Pancreas (tissue), 10 donors: ENCODE measurements at regions not wholly inside any gene's neighbourhood (a gene's known extent, or its start where the extent isn't known, plus 50 kb on each side); places are given as distances from the start of the nearest gene placed in this dataset.

Source experiments
- ATAC-seq, 4 donors: fragments of 200-7000 bp; cut with Tn5 transposase; one replicate each; pipeline versions ENCODE4 v1.8.0 to v1.9.1; 2020; ENCODE audit warnings: mild to moderate bottlenecking in 4 of 4, moderate library complexity in 4 of 4
- DNase-seq, 6 donors: peaks; one replicate each; pipeline ENCODE4 v3.0.0-alpha.2; 2020
- FAIRE-seq: peaks from 2 replicates; lab custom pipeline; 2012; peaks lifted over from hg19 to GRCh38; lab: Jason Lieb, UNC
- H3K27ac ChIP-seq, 4 donors: fragments of 200-600 bp; sonication (generic); 1 replicate in 3 of 4; 2 replicates in 1 of 4; pipeline versions ENCODE4 v1.5.0 to v1.8.0; 2020
- H3K27me3 ChIP-seq, 4 donors: fragments of 200-600 bp; one replicate each; pipeline ENCODE4 v1.8.0; 2021
- H3K36me3 ChIP-seq, 3 donors: fragments of 200-600 bp; sonication (generic) in 1 of 3; one replicate each; pipeline versions ENCODE4 v1.5.0 to v1.8.0; 2020 to 2021
- H3K4me1 ChIP-seq, 3 donors: fragments of 200-600 bp; one replicate each; pipeline ENCODE4 v1.8.0; 2021
- H3K4me3 ChIP-seq, 4 donors: fragments of 200-600 bp; sonication (generic) in 2 of 4; one replicate each; pipeline versions ENCODE4 v1.5.0 to v1.8.0; 2020 to 2021
- H3K9me3 ChIP-seq, 4 donors: fragments of 200-600 bp; one replicate each; pipeline ENCODE4 v1.8.0; 2021
- CTCF ChIP-seq, 4 donors: fragments of 200-600 bp; sonication (generic) in 3 of 4; IDR thresholded peaks; one replicate each; pipeline versions ENCODE4 v1.5.0 to v1.8.0; 2021; ENCODE audit warnings: antibody characterized with exemption in 4 of 4
- whole genome bisulfite sequencing, 2 donors: extraction: QIAGEN DNeasy Blood & Tissue Kit; methylation state at CpG; one replicate each; pipeline ENCODE4 v1.1.7; 2013; 5-methylcytosine and 5-hydroxymethylcytosine counted together
- intact Hi-C, 3 donors: fragments of 100-400 bp; cut with DNase I; formaldehyde crosslinking; loops; one replicate each; pipeline versions ENCODE4 v1.11.1 to v1.14.2; 2022
- donor health status: healthy with polysubstance abuse.
- donor health status: DM: no; HTN: no; CAD: no; lungs with moderate emphysema.
- donor health status: DM: no; HTN: no; CAD: no.
- donor health status: control.
- donor health status: control.
- donor health status: Bipolar disorder and iron deficiency.
- donor health status: DM: yes; HTN: yes; CAD: no.
- donor health status: DM: no; HTN: no; CAD: no.
- donor health status: DM: no; HTN: no; CAD: no.
- donor health status: DM: yes; HTN: yes; CAD: no.

- H3K36me3 ChIP-seq = no peaks in the 10 kb centered on the region
- no peak for ATAC-seq
- 44 to 55% methylated on average over 5 of the region's 5 CpGs for WGBS, 2 donors
- H3K9me3 ChIP-seq = no peaks in the 10 kb centered on the region
- TF ChIP-seq CTCF (IDR thresholded peaks at IDR 0.05) = no peak
- H3K27ac ChIP-seq = no peak overlapping the region
- no peak for FAIRE-seq
- H3K4me1 ChIP-seq = no peaks in the 10 kb centered on the region
- H3K27me3 ChIP-seq = no peaks in the 10 kb centered on the region
- no peak overlapping the region for H3K4me3 ChIP-seq
- intact Hi-C loops = no loop called here
- DNase-seq = no peak
Measured at GRCh38 chr5:10832987-10833386, 72.0 kb upstream of the DAP start.

- TF ChIP-seq CTCF (IDR thresholded peaks at IDR 0.05) = no peak
- Histone ChIP-seq H3K27me3 (no peaks in the 10 kb centered on the region), H3K4me1 (no peaks in the 10 kb centered on the region), H3K27ac (no peak overlapping the region), H3K9me3 (no peaks in the 10 kb centered on the region), H3K36me3 (no peaks in the 10 kb centered on the region), H3K4me3 (no peak overlapping the region)
- ATAC-seq (no peak), DNase-seq (no peak), FAIRE-seq (no peak)
- WGBS, 2 donors = 80 to 86% methylated on average over 1 of the region's 1 CpG
- intact Hi-C loops = no loop called here
Measured at GRCh38 chr5:10832421-10832820, 71.4 kb upstream of the DAP start.

- Histone ChIP-seq H3K4me1 (no peaks in the 10 kb centered on the region), H3K4me3 (no peak overlapping the region), H3K36me3 (no peaks in the 10 kb centered on the region), H3K9me3 (no peaks in the 10 kb centered on the region), H3K27ac (no peak overlapping the region), H3K27me3 (no peaks in the 10 kb centered on the region)
- DNase-seq (no peak), ATAC-seq (peak in 1 of 4 donors; percentile 19), FAIRE-seq (no peak)
- intact Hi-C loops = no loop called here
- 79 to 89% methylated on average over 7 of the region's 7 CpGs for WGBS, 2 donors
- no peak for TF ChIP-seq CTCF (IDR thresholded peaks at IDR 0.05)
Measured at GRCh38 chr5:10831419-10831818, 70.4 kb upstream of the DAP start.

- no peak overlapping the region for H3K4me3 ChIP-seq
- no peak for TF ChIP-seq CTCF (IDR thresholded peaks at IDR 0.05)
- ATAC-seq = peak in 1 of 4 donors; percentile 35
- DNase-seq = no peak
- no peaks in the 10 kb centered on the region for H3K4me1 ChIP-seq
- no peak overlapping the region for H3K27ac ChIP-seq
- no peaks in the 10 kb centered on the region for H3K36me3 ChIP-seq
- no peaks in the 10 kb centered on the region for H3K9me3 ChIP-seq
- FAIRE-seq = no peak
- no peaks in the 10 kb centered on the region for H3K27me3 ChIP-seq
- 64 to 75% methylated on average over 2 of the region's 2 CpGs for WGBS, 2 donors
- intact Hi-C loops = no loop called here
Measured at GRCh38 chr5:10828241-10828640, 67.2 kb upstream of the DAP start.

GRCh38 chr5:10827571-10827970, 66.5 kb upstream of the DAP start:
- 20 to 24% methylated on average over 1 of the region's 1 CpG for WGBS, 2 donors
- intact Hi-C loops = no loop called here
- ATAC-seq = no peak

More at GRCh38 chr5:10827571-10827970, 66.5 kb upstream of the DAP start:
- H3K4me1 ChIP-seq = no peaks in the 10 kb centered on the region
- FAIRE-seq (no peak), DNase-seq (no peak)
- no peaks in the 10 kb centered on the region for H3K9me3 ChIP-seq
- no peaks in the 10 kb centered on the region for H3K36me3 ChIP-seq
- H3K27me3 ChIP-seq = no peaks in the 10 kb centered on the region
- no peak overlapping the region for H3K4me3 ChIP-seq
- H3K27ac ChIP-seq = no peak overlapping the region
- TF ChIP-seq CTCF (IDR thresholded peaks at IDR 0.05) = no peak
